Panc1 (cell line): ENCODE measurements at regions not wholly inside any gene's neighbourhood (a gene's known extent, or its start where the extent isn't known, plus 50 kb on each side); places are given as distances from the start of the nearest gene placed in this dataset.

Experiments used
- ATAC-seq: fragments of 200-7000 bp; cut with Tn5 transposase; 2 replicates; pipeline ENCODE4 v1.9.1; 2020; ENCODE audit warnings: mild to moderate bottlenecking, moderate library complexity
- BruUV-seq: library from RNA; stranded (reverse); fragments of 400-500 nt; replicated peaks from 2 replicates; lab custom pipeline; 2021; lab: Mats Ljungman, UMichigan
- CTCF ChIA-PET: fragments of 300-600 bp; sonication (Branson Sonifier 250); formaldehyde crosslinking; loops from one replicate; lab custom pipeline; 2022; ENCODE audit warnings: antibody characterized with exemption; lab: Charles Lee
- POLR2A ChIA-PET: fragments of 300-600 bp; sonication (Branson Sonifier 250); formaldehyde crosslinking; loops from one replicate; lab custom pipeline; 2022; ENCODE audit warnings: antibody characterized with exemption; lab: Charles Lee
- DNase-seq: peaks from one replicate; pipeline ENCODE4 v3.0.0-alpha.2; 2010; ENCODE audit warnings: low read depth, low spot score
- H3K27ac ChIP-seq: 2 replicates; pipeline ENCODE4 v1.5.1; 2011; ENCODE audit warnings: mild to moderate bottlenecking, low read length, inconsistent platforms
- H3K27me3 ChIP-seq: fragments of 200-500 bp; sonication (Bioruptor generic); 2 replicates; pipeline ENCODE4 v1.6.0; 2014; ENCODE audit warnings: low read length, inconsistent platforms; ENCODE audit not compliant: control insufficient read depth, insufficient read depth
- H3K36me3 ChIP-seq: fragments of 200-500 bp; sonication (Bioruptor generic); 2 replicates; pipeline ENCODE4 v1.5.1; 2014; ENCODE audit warnings: inconsistent platforms, mild to moderate bottlenecking, low read length, moderate library complexity; ENCODE audit not compliant: control insufficient read depth, insufficient read depth
- H3K4me1 ChIP-seq: 2 replicates; pipeline ENCODE4 v1.5.1; 2011; ENCODE audit warnings: inconsistent platforms, mild to moderate bottlenecking, low read length, moderate library complexity; ENCODE audit not compliant: control insufficient read depth, insufficient read depth
- H3K4me3 ChIP-seq, 2 experiments: 2 replicates each; pipeline ENCODE4 v1.5.1; 2011 to 2012; ENCODE audit warnings: low read depth in 2 of 2, low read length in 2 of 2, mild to moderate bottlenecking in 2 of 2, inconsistent platforms in 1 of 2, moderate library complexity in 1 of 2
- H3K9me3 ChIP-seq: fragments of 200-500 bp; sonication (Bioruptor generic); 2 replicates; pipeline ENCODE4 v1.5.1; 2014; ENCODE audit warnings: low read depth, mild to moderate bottlenecking, inconsistent platforms, low read length, moderate library complexity; ENCODE audit not compliant: control insufficient read depth, insufficient read depth
- POLR2AphosphoS5 ChIP-seq: IDR thresholded peaks from 2 replicates; pipeline ENCODE4 v1.6.1; 2012; ENCODE audit warnings: mild to moderate bottlenecking, low read depth, low read length, moderate library complexity
- SIN3A ChIP-seq: IDR thresholded peaks from 2 replicates; pipeline ENCODE4 v1.6.1; 2012; ENCODE audit warnings: low read depth, mild to moderate bottlenecking, low read length, moderate library complexity, borderline replicate concordance; ENCODE audit not compliant: insufficient read depth
- TCF7L2 ChIP-seq: IDR thresholded peaks from 2 replicates; pipeline ENCODE4 v1.6.1; 2011; ENCODE audit warnings: mild to moderate bottlenecking, low read depth, low read length, inconsistent platforms
- in situ Hi-C: cut with HindIII; loops from 2 replicates; pipeline ENCODE4 v1.10.0; 2016; ENCODE audit warnings: low sequenced_read_pairs, low pct_unique_long_range_greater_than_20kb
- intact Hi-C: fragments of 100-400 bp; cut with micrococcal nuclease; formaldehyde crosslinking; loops from one replicate; pipeline ENCODE4 v1.10.0; 2022; ENCODE audit not compliant: unreplicated experiment
- TF ChIP-seq, protein P1 (sequence below): fragments of 450-650 bp; IDR thresholded peaks from 2 replicates; pipeline ENCODE4 v1.5.1; 2017; ENCODE audit warnings: mild to moderate bottlenecking
- TF ChIP-seq, protein P2 (sequence below), 2 experiments: IDR thresholded peaks; 2 replicates each; pipeline ENCODE4 v1.6.1; 2011 to 2012; ENCODE audit warnings: low read depth in 2 of 2, control low read depth in 1 of 2, low read length in 1 of 2, mild to moderate bottlenecking in 1 of 2, moderate library complexity in 1 of 2; ENCODE audit not compliant: insufficient read depth in 1 of 2

DNA sequence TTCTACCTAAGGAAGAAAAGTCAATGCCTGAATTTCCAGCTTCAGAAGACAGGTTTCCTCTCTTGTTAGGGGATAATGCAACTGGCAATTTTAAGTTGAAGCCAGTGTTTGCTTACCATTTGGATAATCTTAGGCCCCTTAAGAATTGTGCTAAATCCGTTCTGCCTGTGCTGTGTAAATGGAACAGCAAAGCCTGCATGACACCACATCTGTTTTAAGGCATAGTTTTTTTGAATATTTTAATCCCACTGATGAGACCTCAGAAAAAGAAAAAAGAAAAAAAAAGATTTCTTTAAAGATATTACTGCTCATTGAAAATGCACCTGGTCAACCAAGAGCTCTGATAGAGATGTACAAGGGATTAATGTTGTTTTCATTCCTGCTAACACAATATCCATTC is 419.2 kb downstream of the SLITRK6 start:
- H3K36me3 ChIP-seq = no peaks in the 10 kb centered on the region
- CTCF ChIA-PET = no interaction called here

DNA sequence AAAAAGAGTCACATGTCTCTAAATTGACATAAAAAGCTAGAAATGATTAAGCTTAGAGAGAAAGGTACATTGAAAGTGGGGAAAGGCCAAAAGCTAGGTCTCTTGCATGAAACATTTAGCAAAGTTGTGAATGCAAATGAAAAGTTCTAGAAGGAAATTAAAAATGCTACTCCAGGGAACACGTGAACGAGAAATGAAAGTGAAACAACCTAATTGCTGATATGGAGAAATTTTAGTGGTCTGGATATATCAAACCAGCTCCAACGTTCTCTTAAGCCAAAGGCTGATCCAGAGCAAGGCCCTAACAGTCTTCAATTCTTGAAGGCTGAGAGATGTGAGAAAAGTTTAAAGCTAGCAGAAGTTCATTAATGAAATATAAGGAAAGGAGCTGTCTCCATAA is 419.8 kb downstream of the SLITRK6 start:
- Histone ChIP-seq H3K27ac (peak overlapping the region; percentile 48; the same call in 1 of the 2 replicates), H3K4me1 (no peaks in the 10 kb centered on the region), H3K9me3 (no peaks in the 10 kb centered on the region), H3K4me3 (peak overlapping the region; percentile 9 to 34; a peak in 3 of 4 replicates), H3K27me3 (no peaks in the 10 kb centered on the region), H3K36me3 (no peaks in the 10 kb centered on the region)
- TF ChIP-seq SIN3A (no peak), POLR2AphosphoS5 (no peak), TCF7L2 (no peak)
- TF ChIP-seq, protein P1, sequence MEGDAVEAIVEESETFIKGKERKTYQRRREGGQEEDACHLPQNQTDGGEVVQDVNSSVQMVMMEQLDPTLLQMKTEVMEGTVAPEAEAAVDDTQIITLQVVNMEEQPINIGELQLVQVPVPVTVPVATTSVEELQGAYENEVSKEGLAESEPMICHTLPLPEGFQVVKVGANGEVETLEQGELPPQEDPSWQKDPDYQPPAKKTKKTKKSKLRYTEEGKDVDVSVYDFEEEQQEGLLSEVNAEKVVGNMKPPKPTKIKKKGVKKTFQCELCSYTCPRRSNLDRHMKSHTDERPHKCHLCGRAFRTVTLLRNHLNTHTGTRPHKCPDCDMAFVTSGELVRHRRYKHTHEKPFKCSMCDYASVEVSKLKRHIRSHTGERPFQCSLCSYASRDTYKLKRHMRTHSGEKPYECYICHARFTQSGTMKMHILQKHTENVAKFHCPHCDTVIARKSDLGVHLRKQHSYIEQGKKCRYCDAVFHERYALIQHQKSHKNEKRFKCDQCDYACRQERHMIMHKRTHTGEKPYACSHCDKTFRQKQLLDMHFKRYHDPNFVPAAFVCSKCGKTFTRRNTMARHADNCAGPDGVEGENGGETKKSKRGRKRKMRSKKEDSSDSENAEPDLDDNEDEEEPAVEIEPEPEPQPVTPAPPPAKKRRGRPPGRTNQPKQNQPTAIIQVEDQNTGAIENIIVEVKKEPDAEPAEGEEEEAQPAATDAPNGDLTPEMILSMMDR = no peak
- TF ChIP-seq, protein P2, sequence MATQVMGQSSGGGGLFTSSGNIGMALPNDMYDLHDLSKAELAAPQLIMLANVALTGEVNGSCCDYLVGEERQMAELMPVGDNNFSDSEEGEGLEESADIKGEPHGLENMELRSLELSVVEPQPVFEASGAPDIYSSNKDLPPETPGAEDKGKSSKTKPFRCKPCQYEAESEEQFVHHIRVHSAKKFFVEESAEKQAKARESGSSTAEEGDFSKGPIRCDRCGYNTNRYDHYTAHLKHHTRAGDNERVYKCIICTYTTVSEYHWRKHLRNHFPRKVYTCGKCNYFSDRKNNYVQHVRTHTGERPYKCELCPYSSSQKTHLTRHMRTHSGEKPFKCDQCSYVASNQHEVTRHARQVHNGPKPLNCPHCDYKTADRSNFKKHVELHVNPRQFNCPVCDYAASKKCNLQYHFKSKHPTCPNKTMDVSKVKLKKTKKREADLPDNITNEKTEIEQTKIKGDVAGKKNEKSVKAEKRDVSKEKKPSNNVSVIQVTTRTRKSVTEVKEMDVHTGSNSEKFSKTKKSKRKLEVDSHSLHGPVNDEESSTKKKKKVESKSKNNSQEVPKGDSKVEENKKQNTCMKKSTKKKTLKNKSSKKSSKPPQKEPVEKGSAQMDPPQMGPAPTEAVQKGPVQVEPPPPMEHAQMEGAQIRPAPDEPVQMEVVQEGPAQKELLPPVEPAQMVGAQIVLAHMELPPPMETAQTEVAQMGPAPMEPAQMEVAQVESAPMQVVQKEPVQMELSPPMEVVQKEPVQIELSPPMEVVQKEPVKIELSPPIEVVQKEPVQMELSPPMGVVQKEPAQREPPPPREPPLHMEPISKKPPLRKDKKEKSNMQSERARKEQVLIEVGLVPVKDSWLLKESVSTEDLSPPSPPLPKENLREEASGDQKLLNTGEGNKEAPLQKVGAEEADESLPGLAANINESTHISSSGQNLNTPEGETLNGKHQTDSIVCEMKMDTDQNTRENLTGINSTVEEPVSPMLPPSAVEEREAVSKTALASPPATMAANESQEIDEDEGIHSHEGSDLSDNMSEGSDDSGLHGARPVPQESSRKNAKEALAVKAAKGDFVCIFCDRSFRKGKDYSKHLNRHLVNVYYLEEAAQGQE (IDR thresholded peaks at IDR 0.05; ENCODE audit: insufficient read depth in 1 of 2, low read depth in 2 of 2, low read length in 1 of 2) = no peak
- DNase-seq (no peak), ATAC-seq (no peak)
- POLR2A ChIA-PET = no interaction called here
- in situ Hi-C loops = no loop called here
- CTCF ChIA-PET = no interaction called here
- intact Hi-C loops = no loop called here
- BruUV-seq = no TSS peak

More for the DNA sequence above, 419.2 kb downstream of the SLITRK6 start:
- no peaks in the 10 kb centered on the region for H3K9me3 ChIP-seq
- H3K27me3 ChIP-seq = no peaks in the 10 kb centered on the region
- intact Hi-C loops (no loop called here), in situ Hi-C loops (no loop called here)
- ATAC-seq (no peak), DNase-seq (no peak)
- POLR2A ChIA-PET = no interaction called here
- no peak overlapping the region for H3K4me3 ChIP-seq
- no peak overlapping the region for H3K27ac ChIP-seq
- TF ChIP-seq, protein P1 = no peak
- TF ChIP-seq POLR2AphosphoS5 (no peak), SIN3A (no peak), TCF7L2 (no peak)
- TF ChIP-seq, protein P2 (IDR thresholded peaks at IDR 0.05; ENCODE audit: insufficient read depth in 1 of 2, low read depth in 2 of 2, low read length in 1 of 2) = no peak
- no peaks in the 10 kb centered on the region for H3K4me1 ChIP-seq
- no TSS peak for BruUV-seq
